ENCODE measurements at regions not wholly inside any gene's neighbourhood (a gene's known extent, or its start where the extent isn't known, plus 50 kb on each side); places are given as distances from the start of the nearest gene placed in this dataset.

DNA sequence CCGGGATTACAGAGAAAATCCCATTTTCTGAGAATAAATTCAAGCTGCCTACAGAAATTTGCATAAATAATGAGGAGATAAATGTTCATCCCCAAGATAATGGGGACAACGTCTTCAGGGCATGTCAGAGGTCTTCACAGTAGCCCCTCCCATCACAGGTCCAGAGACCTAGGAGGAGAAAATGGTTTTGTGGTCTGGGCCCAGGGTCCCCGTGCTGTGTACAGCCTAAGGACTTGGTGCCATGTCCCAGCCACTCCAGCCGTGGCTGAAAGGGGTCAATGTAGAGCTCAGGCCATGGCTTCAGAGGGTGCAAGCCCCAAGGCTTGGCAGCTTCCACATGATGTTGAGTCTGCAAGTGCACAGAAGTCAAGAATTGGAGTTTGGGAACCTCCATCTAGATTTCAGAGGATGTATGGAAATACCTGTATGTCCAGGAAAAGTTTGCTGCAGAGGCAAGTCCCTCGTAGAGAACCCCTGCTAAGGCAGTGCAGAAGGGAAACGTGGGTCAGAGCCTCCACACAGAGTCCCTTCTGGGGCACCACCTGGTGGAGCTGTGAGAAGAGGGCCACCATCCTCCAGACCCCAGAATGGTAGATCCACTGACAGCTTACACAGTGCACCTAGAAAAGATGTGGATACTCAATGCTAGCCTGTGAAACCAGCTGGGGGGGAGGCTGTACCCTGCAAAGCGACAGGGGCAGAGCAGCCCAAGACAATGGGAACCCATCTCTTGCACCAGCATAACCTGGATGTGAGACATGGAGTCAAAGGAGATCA, 176.3 kb downstream of the RASSF9 start:
- no peak for DNase-seq (ENCODE audit: low read depth in 6 of 9, low spot score in 9 of 9)
- no peaks in the 10 kb centered on the region for H3K4me1 ChIP-seq (ENCODE audit: control insufficient read depth in 2 of 2, insufficient read depth in 2 of 2, low read length in 2 of 2)
- H3K27me3 ChIP-seq (ENCODE audit: control insufficient read depth in 2 of 2, insufficient read depth in 1 of 2, low read length in 1 of 2): no peaks in the 10 kb centered on the region
- H3K4me3 ChIP-seq (ENCODE audit: low read length in 2 of 2): no peak overlapping the region
- H3K9me3 ChIP-seq (ENCODE audit: control insufficient read depth in 2 of 2, insufficient read depth in 1 of 2, low read length in 1 of 2): no peaks in the 10 kb centered on the region
- 77% methylated on average over 7 of the region's 7 CpGs for WGBS
- no peaks in the 10 kb centered on the region for H3K36me3 ChIP-seq (ENCODE audit: control insufficient read depth in 2 of 2, insufficient read depth in 2 of 2, low read length in 1 of 2)
- no peak overlapping the region for H3K27ac ChIP-seq (ENCODE audit: low read depth in 1 of 2, low read length in 1 of 2)

DNA sequence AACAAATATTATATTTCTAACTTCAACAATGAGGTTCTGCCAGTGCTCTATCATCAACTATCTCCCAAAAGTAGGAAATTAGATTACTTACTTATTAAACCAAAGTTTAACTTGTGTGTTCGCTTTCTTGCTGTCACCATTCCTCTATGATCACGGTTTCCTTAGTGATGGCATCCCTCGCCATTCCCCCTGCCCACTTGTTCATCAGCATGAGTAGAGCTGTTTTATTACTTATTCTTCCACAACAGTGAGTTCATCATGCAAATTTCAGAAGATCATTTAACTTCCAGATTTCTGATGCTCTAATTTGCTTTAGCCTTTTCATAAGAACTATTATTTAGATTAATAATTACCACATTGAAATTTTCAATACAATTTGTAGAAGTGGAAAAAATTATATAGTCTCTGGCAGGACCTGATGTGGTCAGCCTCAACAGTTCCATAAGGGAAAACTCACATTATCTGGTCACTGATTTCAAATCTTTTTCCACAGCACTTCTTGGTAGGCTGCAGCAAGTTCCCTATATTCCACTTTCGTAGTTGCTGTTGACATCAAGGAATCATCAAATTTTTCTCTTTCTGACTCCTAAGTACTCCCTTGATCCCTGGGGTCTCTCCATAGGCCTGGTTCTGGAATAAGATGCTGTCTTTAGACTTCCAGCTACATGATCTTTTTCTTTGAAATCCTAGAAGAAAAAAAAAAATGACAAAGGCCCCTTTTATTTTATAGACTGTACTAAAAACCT, 174.6 kb downstream of the RASSF9 start:
- Histone ChIP-seq H3K27ac (ENCODE audit: low read depth in 1 of 2, low read length in 1 of 2) (no peak overlapping the region), H3K36me3 (ENCODE audit: control insufficient read depth in 2 of 2, insufficient read depth in 2 of 2, low read length in 1 of 2) (no peaks in the 10 kb centered on the region), H3K4me3 (ENCODE audit: low read length in 2 of 2) (no peak overlapping the region), H3K27me3 (ENCODE audit: control insufficient read depth in 2 of 2, insufficient read depth in 1 of 2, low read length in 1 of 2) (no peaks in the 10 kb centered on the region), H3K9me3 (ENCODE audit: control insufficient read depth in 2 of 2, insufficient read depth in 1 of 2, low read length in 1 of 2) (no peaks in the 10 kb centered on the region), H3K4me1 (ENCODE audit: control insufficient read depth in 2 of 2, insufficient read depth in 2 of 2, low read length in 2 of 2) (no peaks in the 10 kb centered on the region)
- 92% methylated on average over 4 of the region's 4 CpGs for WGBS
- DNase-seq (ENCODE audit: low read depth in 6 of 9, low spot score in 9 of 9): no peak

DNA sequence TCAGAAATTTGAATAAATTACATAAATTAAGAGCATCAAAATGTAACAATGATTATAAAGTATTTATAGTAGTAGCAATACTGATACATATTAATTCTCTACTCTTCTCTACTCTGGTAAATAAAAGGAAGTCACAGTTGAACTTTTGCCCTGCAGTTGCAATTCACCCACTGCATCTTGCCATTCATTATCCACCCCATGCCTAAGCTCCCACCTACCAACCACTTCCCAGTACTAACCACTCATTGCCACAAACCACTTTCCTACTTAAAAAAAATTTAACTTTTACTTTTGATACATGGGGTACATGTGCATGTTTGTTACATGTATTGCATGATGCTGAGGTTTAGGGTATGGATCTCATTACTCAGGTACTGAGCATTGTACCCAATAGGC, 174.0 kb downstream of the RASSF9 start:
- no peak for DNase-seq (ENCODE audit: low read depth in 6 of 9, low spot score in 9 of 9)
- no peaks in the 10 kb centered on the region for H3K9me3 ChIP-seq (ENCODE audit: control insufficient read depth in 2 of 2, insufficient read depth in 1 of 2, low read length in 1 of 2)
- H3K36me3 ChIP-seq (ENCODE audit: control insufficient read depth in 2 of 2, insufficient read depth in 2 of 2, low read length in 1 of 2): no peaks in the 10 kb centered on the region
- H3K4me3 ChIP-seq (ENCODE audit: low read length in 2 of 2): no peak overlapping the region
- no peaks in the 10 kb centered on the region for H3K27me3 ChIP-seq (ENCODE audit: control insufficient read depth in 2 of 2, insufficient read depth in 1 of 2, low read length in 1 of 2)
- H3K27ac ChIP-seq (ENCODE audit: low read depth in 1 of 2, low read length in 1 of 2): no peak overlapping the region
- no peaks in the 10 kb centered on the region for H3K4me1 ChIP-seq (ENCODE audit: control insufficient read depth in 2 of 2, insufficient read depth in 2 of 2, low read length in 2 of 2)

DNA sequence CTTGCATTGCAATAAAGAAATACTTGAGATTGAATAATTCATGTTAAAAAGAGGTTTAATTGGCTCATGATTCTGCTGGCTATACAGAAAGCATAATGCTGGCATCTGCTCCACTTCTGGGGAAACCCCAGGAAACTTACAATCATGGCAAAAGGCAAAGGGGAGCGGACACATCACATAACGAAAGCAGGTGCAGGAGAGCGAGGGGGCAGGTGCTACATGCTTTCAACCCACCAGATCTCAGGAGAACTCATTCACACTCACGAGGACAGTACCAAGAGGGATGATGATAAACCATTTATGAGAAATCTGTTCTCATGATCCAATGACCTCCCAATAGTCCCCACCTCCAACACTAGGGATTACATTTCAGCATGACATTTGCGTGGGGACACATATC, 172.6 kb downstream of the RASSF9 start:
- H3K4me1 ChIP-seq (ENCODE audit: control insufficient read depth in 2 of 2, insufficient read depth in 2 of 2, low read length in 2 of 2): no peaks in the 10 kb centered on the region
- WGBS: 83% methylated on average over 5 of the region's 5 CpGs

DNA sequence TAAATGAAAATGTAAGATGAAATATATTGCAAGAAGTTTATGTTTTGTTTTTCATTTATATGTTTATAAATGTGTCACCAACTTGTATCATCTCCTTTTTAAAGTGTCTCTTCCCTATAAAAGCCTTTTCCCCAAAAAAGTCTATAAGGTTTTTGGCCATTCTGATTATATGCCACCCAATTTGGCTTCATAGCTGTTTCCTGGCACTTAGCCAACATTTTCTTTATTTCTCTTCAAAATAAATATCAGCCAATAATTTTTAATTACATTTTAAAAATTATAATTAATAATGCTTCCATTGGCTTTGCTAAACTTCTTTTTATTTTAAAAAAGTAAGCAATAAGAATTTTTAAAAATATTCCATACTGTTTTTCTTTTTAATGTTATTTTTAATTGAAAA, 171.8 kb downstream of the RASSF9 start:
- no peak overlapping the region for H3K27ac ChIP-seq (ENCODE audit: low read depth in 1 of 2, low read length in 1 of 2)
- DNase-seq (ENCODE audit: low read depth in 6 of 9, low spot score in 9 of 9): no peak
- H3K36me3 ChIP-seq (ENCODE audit: control insufficient read depth in 2 of 2, insufficient read depth in 2 of 2, low read length in 1 of 2): no peaks in the 10 kb centered on the region

More for the DNA sequence above, 172.6 kb downstream of the RASSF9 start:
- no peak overlapping the region for H3K4me3 ChIP-seq (ENCODE audit: low read length in 2 of 2)
- DNase-seq (ENCODE audit: low read depth in 6 of 9, low spot score in 9 of 9): no peak
- H3K36me3 ChIP-seq (ENCODE audit: control insufficient read depth in 2 of 2, insufficient read depth in 2 of 2, low read length in 1 of 2): no peaks in the 10 kb centered on the region
- H3K9me3 ChIP-seq (ENCODE audit: control insufficient read depth in 2 of 2, insufficient read depth in 1 of 2, low read length in 1 of 2): no peaks in the 10 kb centered on the region
- no peak overlapping the region for H3K27ac ChIP-seq (ENCODE audit: low read depth in 1 of 2, low read length in 1 of 2)
- no peaks in the 10 kb centered on the region for H3K27me3 ChIP-seq (ENCODE audit: control insufficient read depth in 2 of 2, insufficient read depth in 1 of 2, low read length in 1 of 2)

DNA sequence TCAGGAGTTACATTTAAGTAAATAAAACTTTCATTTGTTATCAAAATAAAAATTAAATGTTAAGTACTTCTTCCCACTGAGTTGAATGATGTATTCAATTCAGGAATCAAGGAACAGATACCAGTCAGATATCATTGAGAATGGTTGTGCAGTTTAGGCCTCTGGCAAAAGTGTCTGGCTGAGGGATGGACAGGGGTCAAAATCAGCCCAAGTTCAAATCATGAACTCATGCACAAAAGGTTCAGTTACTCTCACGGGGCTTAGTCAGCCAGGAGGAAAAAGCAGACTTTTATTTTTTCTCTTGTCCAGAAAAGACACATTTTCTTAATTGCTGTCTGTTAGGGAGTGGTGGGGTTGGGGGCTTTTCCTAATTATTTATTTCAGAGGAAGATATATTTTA, 166.3 kb downstream of the RASSF9 start:
- H3K9me3 ChIP-seq (ENCODE audit: control insufficient read depth in 2 of 2, insufficient read depth in 1 of 2, low read length in 1 of 2): peaks cover 0 to 4% of the 10 kb centered on the region in 2 donors
- H3K36me3 ChIP-seq (ENCODE audit: control insufficient read depth in 2 of 2, insufficient read depth in 2 of 2, low read length in 1 of 2): no peaks in the 10 kb centered on the region
- no peak for DNase-seq (ENCODE audit: low read depth in 6 of 9, low spot score in 9 of 9)
- H3K27me3 ChIP-seq (ENCODE audit: control insufficient read depth in 2 of 2, insufficient read depth in 1 of 2, low read length in 1 of 2): no peaks in the 10 kb centered on the region
- H3K4me1 ChIP-seq (ENCODE audit: control insufficient read depth in 2 of 2, insufficient read depth in 2 of 2, low read length in 2 of 2): no peaks in the 10 kb centered on the region
- 93% methylated on average over 1 of the region's 1 CpG for WGBS
- H3K4me3 ChIP-seq (ENCODE audit: low read length in 2 of 2): no peak overlapping the region
- H3K27ac ChIP-seq (ENCODE audit: low read depth in 1 of 2, low read length in 1 of 2): no peak overlapping the region

More for the DNA sequence above, 171.8 kb downstream of the RASSF9 start:
- H3K27me3 ChIP-seq (ENCODE audit: control insufficient read depth in 2 of 2, insufficient read depth in 1 of 2, low read length in 1 of 2): no peaks in the 10 kb centered on the region
- no peaks in the 10 kb centered on the region for H3K4me1 ChIP-seq (ENCODE audit: control insufficient read depth in 2 of 2, insufficient read depth in 2 of 2, low read length in 2 of 2)
- no peaks in the 10 kb centered on the region for H3K9me3 ChIP-seq (ENCODE audit: control insufficient read depth in 2 of 2, insufficient read depth in 1 of 2, low read length in 1 of 2)
- H3K4me3 ChIP-seq (ENCODE audit: low read length in 2 of 2): no peak overlapping the region

DNA sequence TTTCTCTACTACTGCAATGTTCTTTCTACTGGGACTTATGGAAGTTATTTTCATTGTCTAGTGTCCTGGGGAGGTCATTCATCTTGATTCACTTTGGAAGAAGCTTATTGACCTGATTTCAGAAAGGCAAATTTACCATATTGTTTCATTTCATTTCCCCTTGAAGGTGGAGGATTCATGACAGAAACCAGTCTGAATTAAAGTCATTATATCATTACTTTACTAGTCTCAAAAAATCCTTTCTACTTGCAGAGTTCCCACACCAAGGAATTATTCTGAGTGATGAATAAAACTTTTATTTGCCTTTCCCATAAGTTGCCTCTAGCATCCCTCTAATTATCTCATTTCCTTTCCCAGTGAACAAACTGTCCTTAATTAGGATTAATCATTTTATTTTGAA, 163.8 kb downstream of the RASSF9 start:
- Histone ChIP-seq H3K4me1 (ENCODE audit: control insufficient read depth in 2 of 2, insufficient read depth in 2 of 2, low read length in 2 of 2) (no peaks in the 10 kb centered on the region), H3K27me3 (ENCODE audit: control insufficient read depth in 2 of 2, insufficient read depth in 1 of 2, low read length in 1 of 2) (no peaks in the 10 kb centered on the region), H3K9me3 (ENCODE audit: control insufficient read depth in 2 of 2, insufficient read depth in 1 of 2, low read length in 1 of 2) (peaks cover 0 to 4% of the 10 kb centered on the region in 2 donors), H3K36me3 (ENCODE audit: control insufficient read depth in 2 of 2, insufficient read depth in 2 of 2, low read length in 1 of 2) (no peaks in the 10 kb centered on the region), H3K4me3 (ENCODE audit: low read length in 2 of 2) (no peak overlapping the region), H3K27ac (ENCODE audit: low read depth in 1 of 2, low read length in 1 of 2) (no peak overlapping the region)
- no peak for DNase-seq (ENCODE audit: low read depth in 6 of 9, low spot score in 9 of 9)

GRCh38 chr12:85673921-85674420, 162.2 kb downstream of the RASSF9 start:
- Histone ChIP-seq H3K36me3 (ENCODE audit: control insufficient read depth in 2 of 2, insufficient read depth in 2 of 2, low read length in 1 of 2) (no peaks in the 10 kb centered on the region), H3K9me3 (ENCODE audit: control insufficient read depth in 2 of 2, insufficient read depth in 1 of 2, low read length in 1 of 2) (peaks cover 0 to 4% of the 10 kb centered on the region in 2 donors), H3K27me3 (ENCODE audit: control insufficient read depth in 2 of 2, insufficient read depth in 1 of 2, low read length in 1 of 2) (no peaks in the 10 kb centered on the region), H3K4me3 (ENCODE audit: low read length in 2 of 2) (no peak overlapping the region), H3K4me1 (ENCODE audit: control insufficient read depth in 2 of 2, insufficient read depth in 2 of 2, low read length in 2 of 2) (no peaks in the 10 kb centered on the region), H3K27ac (ENCODE audit: low read depth in 1 of 2, low read length in 1 of 2) (no peak overlapping the region)
- no peak for DNase-seq (ENCODE audit: low read depth in 6 of 9, low spot score in 9 of 9)
- 97% methylated on average over 3 of the region's 3 CpGs for WGBS

Data from thymus (tissue), 11 donors.